Neural cell (in vitro differentiated cells): ENCODE measurements at regions not wholly inside any gene's neighbourhood (a gene's known extent, or its start where the extent isn't known, plus 50 kb on each side); places are given as distances from the start of the nearest gene placed in this dataset.

Source experiments
- H2AFZ ChIP-seq: fragments of 200-600, 300-800 bp; sonication (generic), shearing (Covaris generic); 2 replicates; pipeline ENCODE4 v1.6.0; 2014; ENCODE audit warnings: low read depth, mild to moderate bottlenecking, antibody characterized with exemption, low read length, moderate library complexity
- H3F3A ChIP-seq: fragments of 200-600 bp; shearing (Covaris generic); 2 replicates; pipeline ENCODE4 v1.6.1; 2016; ENCODE audit warnings: mild to moderate bottlenecking, moderate library complexity, mixed read lengths, antibody characterized with exemption, low read length; ENCODE audit not compliant: insufficient read depth, poor library complexity, severe bottlenecking
- H3K27ac ChIP-seq: fragments of 200-600, 300-800 bp; sonication (generic), shearing (Covaris generic); 2 replicates; pipeline ENCODE4 v1.5.1; 2014; ENCODE audit warnings: mild to moderate bottlenecking, low read length, moderate library complexity
- H3K27me3 ChIP-seq: fragments of 300-800, 200-600 bp; sonication (generic), shearing (Covaris generic); 2 replicates; pipeline ENCODE4 v1.6.0; 2014; ENCODE audit warnings: mild to moderate bottlenecking, low read depth, low read length, moderate library complexity; ENCODE audit not compliant: insufficient read depth
- H3K36me3 ChIP-seq: fragments of 300-800, 200-600 bp; sonication (generic), shearing (Covaris generic); 2 replicates; pipeline ENCODE4 v1.5.1; 2014; ENCODE audit warnings: mild to moderate bottlenecking, antibody characterized with exemption, low read length, moderate library complexity; ENCODE audit not compliant: insufficient read depth
- H3K4me2 ChIP-seq: fragments of 300-800, 200-600 bp; sonication (generic), shearing (Covaris generic); 2 replicates; pipeline ENCODE4 v1.6.0; 2014; ENCODE audit warnings: mild to moderate bottlenecking, low read length
- H3K4me3 ChIP-seq: fragments of 300-800, 200-600 bp; sonication (generic), shearing (Covaris generic); 2 replicates; pipeline ENCODE4 v1.5.1; 2014; ENCODE audit warnings: mild to moderate bottlenecking, low read length, moderate library complexity
- H3K79me2 ChIP-seq: fragments of 200-600 bp; shearing (Covaris generic); replicated peaks from 2 replicates; pipeline ENCODE4 v1.6.0; 2014; ENCODE audit warnings: mild to moderate bottlenecking, low read length, moderate library complexity; ENCODE audit not compliant: insufficient read depth
- H3K9ac ChIP-seq: fragments of 300-800, 200-600 bp; sonication (generic), shearing (Covaris generic); 2 replicates; pipeline ENCODE4 v1.6.1; 2016; ENCODE audit warnings: mild to moderate bottlenecking, low read length, mixed read lengths
- H3K9me2 ChIP-seq: fragments of 200-600 bp; shearing (Covaris generic); 2 replicates; pipeline ENCODE4 v1.6.1; 2016; ENCODE audit warnings: mild to moderate bottlenecking, low read length, mixed read lengths; ENCODE audit not compliant: insufficient read depth
- H3K9me3 ChIP-seq: fragments of 200-600, 300-800 bp; sonication (generic), shearing (Covaris generic); 2 replicates; pipeline ENCODE4 v1.6.1; 2016; ENCODE audit warnings: mild to moderate bottlenecking, mixed run types, low read length, moderate library complexity, mixed read lengths
- H4K20me1 ChIP-seq: fragments of 200-600 bp; shearing (Covaris generic); 2 replicates; pipeline ENCODE4 v1.6.1; 2016; ENCODE audit warnings: mild to moderate bottlenecking, mixed run types; ENCODE audit not compliant: insufficient read depth
- EP300 ChIP-seq: fragments of 450-650 bp; conservative IDR thresholded peaks from 2 replicates; pipeline ENCODE4 v1.6.1; 2014; ENCODE audit warnings: antibody characterized with exemption, mild to moderate bottlenecking, moderate library complexity; ENCODE audit not compliant: poor library complexity, severe bottlenecking
- EZH2 ChIP-seq: fragments of 200-600, 300-800 bp; shearing (Covaris generic), sonication (generic); IDR thresholded peaks from 2 replicates; pipeline ENCODE4 v1.6.1; 2014; ENCODE audit warnings: antibody characterized with exemption, low read length, borderline replicate concordance, mild to moderate bottlenecking; ENCODE audit not compliant: insufficient read depth, poor library complexity, severe bottlenecking
- MXI1 ChIP-seq: fragments of 450-650 bp; conservative IDR thresholded peaks from 2 replicates; pipeline ENCODE4 v1.6.1; 2014; ENCODE audit warnings: antibody characterized with exemption, mild to moderate bottlenecking; ENCODE audit not compliant: poor library complexity, severe bottlenecking
- POLR2AphosphoS5 ChIP-seq: IDR thresholded peaks from 2 replicates; pipeline ENCODE4 v1.6.1; 2012
- RAD21 ChIP-seq: fragments of 450-650 bp; conservative IDR thresholded peaks from 2 replicates; pipeline ENCODE4 v1.6.1; 2014; ENCODE audit warnings: antibody characterized with exemption, mild to moderate bottlenecking, moderate library complexity
- REST ChIP-seq: IDR thresholded peaks from 2 replicates; pipeline ENCODE4 v1.6.1; 2012; ENCODE audit warnings: borderline replicate concordance
- SMC3 ChIP-seq: fragments of 450-650 bp; conservative IDR thresholded peaks from 2 replicates; pipeline ENCODE4 v1.6.1; 2014; ENCODE audit warnings: antibody characterized with exemption, mild to moderate bottlenecking, moderate library complexity; ENCODE audit not compliant: poor library complexity
- TAF1 ChIP-seq: IDR thresholded peaks from 2 replicates; pipeline ENCODE4 v1.6.1; 2012; ENCODE audit warnings: low read depth
- TF ChIP-seq, protein P1 (sequence below): fragments of 450-650 bp; IDR thresholded peaks from 2 replicates; pipeline ENCODE4 v1.5.1; 2014; ENCODE audit warnings: antibody characterized with exemption, mild to moderate bottlenecking, moderate library complexity; ENCODE audit not compliant: poor library complexity, severe bottlenecking

DNA sequence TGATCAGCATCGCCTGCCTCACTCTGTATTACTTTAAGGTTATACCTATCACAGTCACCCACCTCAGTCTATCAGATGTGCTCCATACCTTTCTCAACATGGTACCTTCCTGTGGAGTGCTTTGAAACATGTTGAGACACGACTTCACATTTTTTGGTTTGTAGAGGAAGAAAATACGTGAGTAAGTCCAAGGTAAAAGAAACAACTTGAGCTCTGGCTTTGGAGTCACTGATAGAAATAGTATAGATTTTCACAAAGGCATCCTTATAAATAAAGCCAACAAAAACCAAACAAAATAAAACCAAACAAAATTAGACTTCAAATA, 77.5 kb upstream of the HMHB1 start (continued):
- TF ChIP-seq EP300: no peak
- TF ChIP-seq POLR2AphosphoS5: no peak
- TF ChIP-seq SMC3: no peak

GRCh38 chr5:143733665-143734455, 78.1 kb upstream of the HMHB1 start:
- H3K4me3 ChIP-seq: no peak overlapping the region
- H2AFZ ChIP-seq: no peak overlapping the region
- H3K4me2 ChIP-seq: peak overlapping the region; percentile 31
- H3K9me2 ChIP-seq: no peaks in the 10 kb centered on the region
- H3K9me3 ChIP-seq: no peaks in the 10 kb centered on the region
- H3F3A ChIP-seq: peaks cover 6% of the 10 kb centered on the region
- H4K20me1 ChIP-seq: no peaks in the 10 kb centered on the region
- no peak overlapping the region for H3K9ac ChIP-seq
- H3K36me3 ChIP-seq: no peaks in the 10 kb centered on the region
- TF ChIP-seq POLR2AphosphoS5 (no peak), MXI1 (no peak), REST (no peak), SMC3 (no peak), TAF1 (no peak)
- TF ChIP-seq, protein P1, sequence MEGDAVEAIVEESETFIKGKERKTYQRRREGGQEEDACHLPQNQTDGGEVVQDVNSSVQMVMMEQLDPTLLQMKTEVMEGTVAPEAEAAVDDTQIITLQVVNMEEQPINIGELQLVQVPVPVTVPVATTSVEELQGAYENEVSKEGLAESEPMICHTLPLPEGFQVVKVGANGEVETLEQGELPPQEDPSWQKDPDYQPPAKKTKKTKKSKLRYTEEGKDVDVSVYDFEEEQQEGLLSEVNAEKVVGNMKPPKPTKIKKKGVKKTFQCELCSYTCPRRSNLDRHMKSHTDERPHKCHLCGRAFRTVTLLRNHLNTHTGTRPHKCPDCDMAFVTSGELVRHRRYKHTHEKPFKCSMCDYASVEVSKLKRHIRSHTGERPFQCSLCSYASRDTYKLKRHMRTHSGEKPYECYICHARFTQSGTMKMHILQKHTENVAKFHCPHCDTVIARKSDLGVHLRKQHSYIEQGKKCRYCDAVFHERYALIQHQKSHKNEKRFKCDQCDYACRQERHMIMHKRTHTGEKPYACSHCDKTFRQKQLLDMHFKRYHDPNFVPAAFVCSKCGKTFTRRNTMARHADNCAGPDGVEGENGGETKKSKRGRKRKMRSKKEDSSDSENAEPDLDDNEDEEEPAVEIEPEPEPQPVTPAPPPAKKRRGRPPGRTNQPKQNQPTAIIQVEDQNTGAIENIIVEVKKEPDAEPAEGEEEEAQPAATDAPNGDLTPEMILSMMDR: no peak
- no peaks in the 10 kb centered on the region for H3K79me2 ChIP-seq
- peak overlapping the region; percentile 88 for H3K27ac ChIP-seq
- H3K27me3 ChIP-seq: no peaks in the 10 kb centered on the region

DNA sequence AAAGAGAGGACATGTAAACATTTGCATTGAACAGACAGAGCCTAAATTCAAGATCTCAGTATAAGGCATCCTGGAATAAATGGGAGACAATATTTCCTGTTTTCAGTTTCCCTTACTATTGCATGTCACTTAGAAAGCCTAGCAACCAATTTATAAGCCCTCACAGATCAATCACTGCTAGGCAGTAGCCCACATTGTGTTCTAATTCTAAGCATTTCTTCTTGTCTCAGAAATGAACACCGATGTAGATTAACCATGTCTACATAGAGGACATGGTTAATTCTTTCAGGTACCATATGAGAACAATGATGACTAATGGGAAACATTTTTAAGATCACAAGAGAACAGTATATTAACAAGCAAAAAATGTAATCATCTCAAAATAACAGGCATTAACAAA, 79.6 kb upstream of the HMHB1 start:
- peak overlapping the region; percentile 88 for H3K27ac ChIP-seq
- H3K4me3 ChIP-seq: peak overlapping the region; percentile 40
- no peaks in the 10 kb centered on the region for H3K27me3 ChIP-seq
- H2AFZ ChIP-seq: no peak overlapping the region
- H3F3A ChIP-seq: peaks cover 3% of the 10 kb centered on the region
- no peaks in the 10 kb centered on the region for H3K9me3 ChIP-seq
- H3K36me3 ChIP-seq: no peaks in the 10 kb centered on the region
- H3K9me2 ChIP-seq: no peaks in the 10 kb centered on the region
- H3K4me2 ChIP-seq: peak overlapping the region; percentile 31
- H4K20me1 ChIP-seq: no peaks in the 10 kb centered on the region
- no peaks in the 10 kb centered on the region for H3K79me2 ChIP-seq
- TF ChIP-seq, protein P1: no peak
- no peak for TF ChIP-seq TAF1
- no peak for TF ChIP-seq REST
- TF ChIP-seq SMC3: no peak
- TF ChIP-seq POLR2AphosphoS5: no peak
- peak; percentile 43 for TF ChIP-seq RAD21
- no peak for TF ChIP-seq MXI1
- peak; percentile 87 for TF ChIP-seq EP300
- no peak for TF ChIP-seq EZH2
- peak overlapping the region; percentile 43 for H3K9ac ChIP-seq
